AG10803 (cell line): ENCODE measurements at regions not wholly inside any gene's neighbourhood (a gene's known extent, or its start where the extent isn't known, plus 50 kb on each side); places are given as distances from the start of the nearest gene placed in this dataset.
A peak's percentile ranks its signal among the peaks of the same experiment; 100 is the strongest.

Source experiments
- DNase-seq: peaks from one replicate; pipeline ENCODE4 v3.0.0; 2010; ENCODE audit warnings: low read depth
- H3K4me3 ChIP-seq: 2 replicates; pipeline ENCODE4 v1.5.1; 2011; ENCODE audit warnings: mild to moderate bottlenecking, low read length, control low read depth
- TF ChIP-seq, protein P1 (sequence below): conservative IDR thresholded peaks from 2 replicates; pipeline ENCODE4 v1.5.1; 2011; ENCODE audit warnings: mild to moderate bottlenecking, low read length, control low read depth, inconsistent platforms

- H3K4me3 ChIP-seq: no peak overlapping the region
- no peak for DNase-seq
- TF ChIP-seq, protein P1, sequence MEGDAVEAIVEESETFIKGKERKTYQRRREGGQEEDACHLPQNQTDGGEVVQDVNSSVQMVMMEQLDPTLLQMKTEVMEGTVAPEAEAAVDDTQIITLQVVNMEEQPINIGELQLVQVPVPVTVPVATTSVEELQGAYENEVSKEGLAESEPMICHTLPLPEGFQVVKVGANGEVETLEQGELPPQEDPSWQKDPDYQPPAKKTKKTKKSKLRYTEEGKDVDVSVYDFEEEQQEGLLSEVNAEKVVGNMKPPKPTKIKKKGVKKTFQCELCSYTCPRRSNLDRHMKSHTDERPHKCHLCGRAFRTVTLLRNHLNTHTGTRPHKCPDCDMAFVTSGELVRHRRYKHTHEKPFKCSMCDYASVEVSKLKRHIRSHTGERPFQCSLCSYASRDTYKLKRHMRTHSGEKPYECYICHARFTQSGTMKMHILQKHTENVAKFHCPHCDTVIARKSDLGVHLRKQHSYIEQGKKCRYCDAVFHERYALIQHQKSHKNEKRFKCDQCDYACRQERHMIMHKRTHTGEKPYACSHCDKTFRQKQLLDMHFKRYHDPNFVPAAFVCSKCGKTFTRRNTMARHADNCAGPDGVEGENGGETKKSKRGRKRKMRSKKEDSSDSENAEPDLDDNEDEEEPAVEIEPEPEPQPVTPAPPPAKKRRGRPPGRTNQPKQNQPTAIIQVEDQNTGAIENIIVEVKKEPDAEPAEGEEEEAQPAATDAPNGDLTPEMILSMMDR: no peak
Observed at GRCh38 chr5:75002271-75002670, 50.1 kb downstream of the GCNT4 start.

DNA sequence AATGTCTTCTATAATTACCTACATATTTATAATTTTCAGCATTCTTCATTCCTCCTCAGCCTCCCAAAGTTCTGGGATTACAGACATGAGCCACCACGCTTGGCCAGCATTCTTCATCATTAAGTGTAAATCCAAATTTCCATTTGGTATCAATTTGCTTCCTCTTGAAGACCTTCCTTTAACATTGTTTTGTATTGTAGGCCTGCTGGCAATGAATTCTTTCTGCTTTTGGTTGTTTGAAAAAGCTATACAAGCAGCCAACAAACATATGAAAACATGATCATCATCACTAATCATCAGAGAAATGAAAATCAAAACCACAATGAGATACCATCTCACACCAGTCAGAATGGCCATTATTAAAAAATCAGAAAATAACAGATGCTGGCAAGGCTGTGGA lies 56.4 kb downstream of the GCNT4 start:
- DNase-seq: peak; percentile 87
- TF ChIP-seq, protein P1: no peak

GRCh38 chr5:74994826-74995225 lies 57.5 kb downstream of the GCNT4 start:
- no peak overlapping the region for H3K4me3 ChIP-seq
- TF ChIP-seq, protein P1: no peak
- DNase-seq: no peak

More for the DNA sequence above, 56.4 kb downstream of the GCNT4 start:
- H3K4me3 ChIP-seq: no peak overlapping the region

GRCh38 chr5:74993743-74994142 lies 58.6 kb downstream of the GCNT4 start:
- no peak overlapping the region for H3K4me3 ChIP-seq
- TF ChIP-seq, protein P1: no peak
- DNase-seq: no peak

DNA sequence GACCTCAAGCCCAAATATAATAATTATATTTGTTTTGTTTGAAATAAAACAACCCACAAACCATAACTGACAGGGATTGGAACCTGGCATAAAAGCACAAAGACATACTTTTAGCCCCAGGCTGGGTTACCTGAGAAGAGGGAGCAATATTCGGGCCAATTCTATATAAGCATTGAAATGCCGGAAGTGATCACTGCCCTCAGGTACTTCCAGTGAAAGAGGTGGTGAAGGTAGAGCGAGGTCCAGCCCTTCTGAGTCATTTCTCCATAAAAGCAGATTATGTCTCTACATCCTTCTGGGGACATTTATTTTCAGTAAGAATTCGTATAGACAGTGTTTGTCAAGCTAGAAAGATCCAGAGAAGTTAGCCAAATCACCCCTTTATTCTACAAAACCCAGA lies 59.6 kb downstream of the GCNT4 start:
- no peak for DNase-seq
- H3K4me3 ChIP-seq: no peak overlapping the region
- TF ChIP-seq, protein P1: no peak

- H3K4me3 ChIP-seq: no peak overlapping the region
- TF ChIP-seq, protein P1: no peak
- no peak for DNase-seq
Observed at GRCh38 chr5:74991522-74991921, 60.8 kb downstream of the GCNT4 start.

- no peak for DNase-seq
- H3K4me3 ChIP-seq: no peak overlapping the region
- TF ChIP-seq, protein P1: no peak
Observed at GRCh38 chr5:74990194-74990593, 62.2 kb downstream of the GCNT4 start.
